HepG2 (cell line): ENCODE measurements at regions not wholly inside any gene's neighbourhood (a gene's known extent, or its start where the extent isn't known, plus 50 kb on each side); places are given as distances from the start of the nearest gene placed in this dataset.

Experiments used
- BORCS8-MEF2B ChIP-seq: sonication (generic); formaldehyde crosslinking; IDR thresholded peaks from 2 replicates; pipeline ENCODE4 v1.8.0; 2022; ENCODE audit warnings: mild to moderate bottlenecking, missing genetic modification reagents
- CEBPG ChIP-seq: IDR thresholded peaks from 2 replicates; pipeline ENCODE4 v1.6.1; 2016
- ELF3 ChIP-seq: IDR thresholded peaks from 2 replicates; pipeline ENCODE4 v1.6.1; 2016; ENCODE audit warnings: missing genetic modification reagents, missing compliant biosample characterization
- IKZF4 ChIP-seq: sonication (generic); formaldehyde crosslinking; IDR thresholded peaks from 2 replicates; pipeline ENCODE4 v1.5.1; 2020; ENCODE audit warnings: borderline replicate concordance, mild to moderate bottlenecking, low read depth, missing genetic modification reagents; ENCODE audit errors: not compliant biosample characterization
- IRF2 ChIP-seq: IDR thresholded peaks from 2 replicates; pipeline ENCODE4 v1.6.1; 2018; ENCODE audit warnings: missing genetic modification reagents, missing compliant biosample characterization
- KDM1A ChIP-seq: IDR thresholded peaks from 2 replicates; pipeline ENCODE4 v1.6.1; 2016; ENCODE audit warnings: missing compliant biosample characterization
- MXD1 ChIP-seq: sonication (generic); formaldehyde crosslinking; IDR thresholded peaks from 2 replicates; pipeline ENCODE4 v1.4.0; 2020; ENCODE audit warnings: mild to moderate bottlenecking, missing genetic modification reagents
- MXD3 ChIP-seq: IDR thresholded peaks from 2 replicates; pipeline ENCODE4 v1.6.1; 2016; ENCODE audit warnings: mild to moderate bottlenecking, missing biosample characterization, missing genetic modification reagents
- NR2F2 ChIP-seq: IDR thresholded peaks from 2 replicates; pipeline ENCODE4 v1.6.1; 2012; ENCODE audit warnings: low read depth, inconsistent platforms, borderline replicate concordance
- SAP130 ChIP-seq: IDR thresholded peaks from 2 replicates; pipeline ENCODE4 v1.6.1; 2016; ENCODE audit warnings: low read depth
- SRSF9 ChIP-seq: fragments of 200-400 bp; formaldehyde crosslinking; IDR thresholded peaks from 2 replicates; pipeline ENCODE4 v1.6.1; 2018; ENCODE audit warnings: borderline replicate concordance, mild to moderate bottlenecking, low read depth, low read length; ENCODE audit not compliant: insufficient read depth, poor library complexity, severe bottlenecking
- SYNCRIP ChIP-seq: fragments of 200-400 bp; formaldehyde crosslinking; IDR thresholded peaks from 2 replicates; pipeline ENCODE4 v1.6.1; 2018; ENCODE audit warnings: mild to moderate bottlenecking, low read depth, low read length; ENCODE audit not compliant: insufficient read depth
- ZBTB21 ChIP-seq: sonication (generic); formaldehyde crosslinking; IDR thresholded peaks from 2 replicates; pipeline ENCODE4 v1.4.0; 2020; ENCODE audit warnings: missing genetic modification reagents
- ZBTB34 ChIP-seq: sonication (generic); formaldehyde crosslinking; IDR thresholded peaks from 2 replicates; pipeline ENCODE4 v1.8.0; 2022; ENCODE audit warnings: mild to moderate bottlenecking, missing genetic modification reagents
- ZFP36L1 ChIP-seq: sonication (generic); formaldehyde crosslinking; IDR thresholded peaks from 2 replicates; pipeline ENCODE4 v1.8.0; 2022; ENCODE audit warnings: mild to moderate bottlenecking, missing genetic modification reagents, moderate library complexity
- ZNF232 ChIP-seq: sonication (generic); formaldehyde crosslinking; IDR thresholded peaks from 2 replicates; pipeline ENCODE4 v1.4.0; 2020; ENCODE audit warnings: missing genetic modification reagents, borderline replicate concordance
- ZNF530 ChIP-seq: sonication (generic); formaldehyde crosslinking; IDR thresholded peaks from 2 replicates; pipeline ENCODE4 v1.5.0; 2020; ENCODE audit warnings: low read depth, mild to moderate bottlenecking, missing genetic modification reagents
- ZNF580 ChIP-seq: IDR thresholded peaks from 2 replicates; pipeline ENCODE4 v1.6.1; 2016; ENCODE audit warnings: low read depth, borderline replicate concordance
- ZNF790 ChIP-seq: sonication (generic); formaldehyde crosslinking; IDR thresholded peaks from 2 replicates; pipeline ENCODE4 v1.8.0; 2022; ENCODE audit warnings: missing genetic modification reagents, mild to moderate bottlenecking, borderline replicate concordance
- TF ChIP-seq, protein P1 (sequence below): sonication (generic); formaldehyde crosslinking; IDR thresholded peaks from 2 replicates; pipeline ENCODE4 v1.4.0; 2020; ENCODE audit warnings: missing genetic modification reagents
- TF ChIP-seq, protein P2 (sequence below): sonication (generic); formaldehyde crosslinking; IDR thresholded peaks from 2 replicates; pipeline ENCODE4 v1.5.0; 2020; ENCODE audit warnings: mild to moderate bottlenecking, missing genetic modification reagents, moderate library complexity

GRCh38 chr15:62848632-62849050, 193.9 kb upstream of the TPM1 start (continued):
- TF ChIP-seq NR2F2 (no peak), ZBTB34 (CRISPR knock-in tag) (no peak), SYNCRIP (no peak), ZFP36L1 (CRISPR knock-in tag) (no peak), MXD3 (CRISPR knock-in tag) (no peak), KDM1A (CRISPR knock-in tag) (no peak), ZBTB21 (no peak), CEBPG (CRISPR knock-in tag) (peak; percentile 52), IKZF4 (CRISPR knock-in tag) (no peak), ELF3 (CRISPR knock-in tag) (0 out of 2 replicates have a peak, but pooled peaks have one; percentile 18), SAP130 (no peak), SRSF9 (no peak), IRF2 (CRISPR knock-in tag) (no peak), ZNF232 (CRISPR knock-in tag) (no peak), MXD1 (CRISPR knock-in tag) (no peak), ZNF580 (no peak), ZNF530 (CRISPR knock-in tag) (no peak), ZNF790 (CRISPR knock-in tag) (no peak), BORCS8-MEF2B (CRISPR knock-in tag) (no peak)
- TF ChIP-seq, protein P1, sequence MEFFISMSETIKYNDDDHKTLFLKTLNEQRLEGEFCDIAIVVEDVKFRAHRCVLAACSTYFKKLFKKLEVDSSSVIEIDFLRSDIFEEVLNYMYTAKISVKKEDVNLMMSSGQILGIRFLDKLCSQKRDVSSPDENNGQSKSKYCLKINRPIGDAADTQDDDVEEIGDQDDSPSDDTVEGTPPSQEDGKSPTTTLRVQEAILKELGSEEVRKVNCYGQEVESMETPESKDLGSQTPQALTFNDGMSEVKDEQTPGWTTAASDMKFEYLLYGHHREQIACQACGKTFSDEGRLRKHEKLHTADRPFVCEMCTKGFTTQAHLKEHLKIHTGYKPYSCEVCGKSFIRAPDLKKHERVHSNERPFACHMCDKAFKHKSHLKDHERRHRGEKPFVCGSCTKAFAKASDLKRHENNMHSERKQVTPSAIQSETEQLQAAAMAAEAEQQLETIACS = no peak
- TF ChIP-seq, protein P2, sequence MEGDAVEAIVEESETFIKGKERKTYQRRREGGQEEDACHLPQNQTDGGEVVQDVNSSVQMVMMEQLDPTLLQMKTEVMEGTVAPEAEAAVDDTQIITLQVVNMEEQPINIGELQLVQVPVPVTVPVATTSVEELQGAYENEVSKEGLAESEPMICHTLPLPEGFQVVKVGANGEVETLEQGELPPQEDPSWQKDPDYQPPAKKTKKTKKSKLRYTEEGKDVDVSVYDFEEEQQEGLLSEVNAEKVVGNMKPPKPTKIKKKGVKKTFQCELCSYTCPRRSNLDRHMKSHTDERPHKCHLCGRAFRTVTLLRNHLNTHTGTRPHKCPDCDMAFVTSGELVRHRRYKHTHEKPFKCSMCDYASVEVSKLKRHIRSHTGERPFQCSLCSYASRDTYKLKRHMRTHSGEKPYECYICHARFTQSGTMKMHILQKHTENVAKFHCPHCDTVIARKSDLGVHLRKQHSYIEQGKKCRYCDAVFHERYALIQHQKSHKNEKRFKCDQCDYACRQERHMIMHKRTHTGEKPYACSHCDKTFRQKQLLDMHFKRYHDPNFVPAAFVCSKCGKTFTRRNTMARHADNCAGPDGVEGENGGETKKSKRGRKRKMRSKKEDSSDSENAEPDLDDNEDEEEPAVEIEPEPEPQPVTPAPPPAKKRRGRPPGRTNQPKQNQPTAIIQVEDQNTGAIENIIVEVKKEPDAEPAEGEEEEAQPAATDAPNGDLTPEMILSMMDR (CRISPR knock-in tag) = 0 out of 2 replicates have a peak, but pooled peaks have one; percentile 23
